ENCODE measurements at regions not wholly inside any gene's neighbourhood (a gene's known extent, or its start where the extent isn't known, plus 50 kb on each side); places are given as distances from the start of the nearest gene placed in this dataset.

GRCh38 chr2:145626301-145626700 is 1106.4 kb upstream of the ZEB2 start:
- TF ChIP-seq, protein P1, sequence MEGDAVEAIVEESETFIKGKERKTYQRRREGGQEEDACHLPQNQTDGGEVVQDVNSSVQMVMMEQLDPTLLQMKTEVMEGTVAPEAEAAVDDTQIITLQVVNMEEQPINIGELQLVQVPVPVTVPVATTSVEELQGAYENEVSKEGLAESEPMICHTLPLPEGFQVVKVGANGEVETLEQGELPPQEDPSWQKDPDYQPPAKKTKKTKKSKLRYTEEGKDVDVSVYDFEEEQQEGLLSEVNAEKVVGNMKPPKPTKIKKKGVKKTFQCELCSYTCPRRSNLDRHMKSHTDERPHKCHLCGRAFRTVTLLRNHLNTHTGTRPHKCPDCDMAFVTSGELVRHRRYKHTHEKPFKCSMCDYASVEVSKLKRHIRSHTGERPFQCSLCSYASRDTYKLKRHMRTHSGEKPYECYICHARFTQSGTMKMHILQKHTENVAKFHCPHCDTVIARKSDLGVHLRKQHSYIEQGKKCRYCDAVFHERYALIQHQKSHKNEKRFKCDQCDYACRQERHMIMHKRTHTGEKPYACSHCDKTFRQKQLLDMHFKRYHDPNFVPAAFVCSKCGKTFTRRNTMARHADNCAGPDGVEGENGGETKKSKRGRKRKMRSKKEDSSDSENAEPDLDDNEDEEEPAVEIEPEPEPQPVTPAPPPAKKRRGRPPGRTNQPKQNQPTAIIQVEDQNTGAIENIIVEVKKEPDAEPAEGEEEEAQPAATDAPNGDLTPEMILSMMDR (IDR thresholded peaks at IDR 0.05; ENCODE audit: extremely low read depth, insufficient read depth, missing control alignments), result no peak
- in situ Hi-C loops (cut with MboI; ENCODE audit: low pct_unique_long_range_greater_than_20kb, low sequenced_read_pairs, unreplicated experiment), result no loop called here
- DNase-seq (ENCODE audit: low spot score), result no peak

DNA sequence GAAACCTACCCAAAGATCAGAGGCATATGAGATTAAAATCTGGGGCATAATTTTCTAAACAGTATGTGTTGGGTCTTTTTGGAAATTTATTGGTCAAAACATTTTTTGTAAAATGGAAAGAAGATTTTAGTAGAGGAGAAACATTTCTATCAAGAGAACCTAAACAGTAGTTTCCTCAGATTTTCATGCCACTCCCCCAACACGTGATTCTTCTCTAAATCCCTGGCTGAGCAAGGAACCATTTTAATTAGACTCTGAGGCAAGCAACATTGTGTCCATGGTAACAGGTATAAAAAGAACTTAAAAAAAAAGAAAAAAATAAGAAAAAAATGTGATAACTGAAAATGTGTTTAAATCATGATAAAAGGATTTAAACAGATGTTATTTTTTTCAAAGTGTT is 1105.2 kb upstream of the ZEB2 start:
- in situ Hi-C loops (cut with MboI; ENCODE audit: low pct_unique_long_range_greater_than_20kb, low sequenced_read_pairs, unreplicated experiment), result no loop called here
- TF ChIP-seq, protein P1 (IDR thresholded peaks at IDR 0.05; ENCODE audit: extremely low read depth, insufficient read depth, missing control alignments), result no peak
- no peak for DNase-seq (ENCODE audit: low spot score)

- TF ChIP-seq, protein P1 (IDR thresholded peaks at IDR 0.05; ENCODE audit: extremely low read depth, insufficient read depth, missing control alignments), result no peak
- in situ Hi-C loops (cut with MboI; ENCODE audit: low pct_unique_long_range_greater_than_20kb, low sequenced_read_pairs, unreplicated experiment), result no loop called here
- DNase-seq (ENCODE audit: low spot score), result no peak
These were observed 1103.2 kb upstream of the ZEB2 start for GRCh38 chr2:145623136-145623535.

- in situ Hi-C loops (cut with MboI; ENCODE audit: low pct_unique_long_range_greater_than_20kb, low sequenced_read_pairs, unreplicated experiment), result no loop called here
- TF ChIP-seq, protein P1 (IDR thresholded peaks at IDR 0.05; ENCODE audit: extremely low read depth, insufficient read depth, missing control alignments), result no peak
- DNase-seq (ENCODE audit: low spot score), result no peak
These were observed 1102.4 kb upstream of the ZEB2 start for GRCh38 chr2:145622285-145622684.

DNA sequence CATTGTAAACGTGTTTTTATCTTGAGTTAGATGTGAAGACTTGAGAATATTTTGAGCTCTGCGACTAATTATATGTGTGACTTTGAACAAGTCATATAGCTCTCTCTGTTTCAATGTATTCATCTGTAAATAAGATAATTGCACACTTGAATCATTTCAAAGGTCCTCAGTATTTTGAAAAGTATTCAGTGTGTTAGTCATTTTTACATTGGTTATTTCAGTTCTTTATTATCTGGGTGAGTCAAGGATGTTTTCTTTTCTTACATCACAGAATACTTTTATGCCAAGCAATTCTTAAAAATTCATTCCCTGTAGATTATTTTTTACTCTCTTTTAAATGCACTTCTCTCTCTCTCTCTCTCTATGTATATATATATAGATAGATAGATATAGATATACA is 1098.0 kb upstream of the ZEB2 start:
- DNase-seq (ENCODE audit: low spot score), result no peak
- TF ChIP-seq, protein P1 (IDR thresholded peaks at IDR 0.05; ENCODE audit: extremely low read depth, insufficient read depth, missing control alignments), result no peak
- in situ Hi-C loops (cut with MboI; ENCODE audit: low pct_unique_long_range_greater_than_20kb, low sequenced_read_pairs, unreplicated experiment), result no loop called here

- TF ChIP-seq, protein P1 (IDR thresholded peaks at IDR 0.05; ENCODE audit: extremely low read depth, insufficient read depth, missing control alignments), result no peak
- in situ Hi-C loops (cut with MboI; ENCODE audit: low pct_unique_long_range_greater_than_20kb, low sequenced_read_pairs, unreplicated experiment), result no loop called here
- no peak for DNase-seq (ENCODE audit: low spot score)
These were observed 1097.5 kb upstream of the ZEB2 start for GRCh38 chr2:145617420-145617819.

DNA sequence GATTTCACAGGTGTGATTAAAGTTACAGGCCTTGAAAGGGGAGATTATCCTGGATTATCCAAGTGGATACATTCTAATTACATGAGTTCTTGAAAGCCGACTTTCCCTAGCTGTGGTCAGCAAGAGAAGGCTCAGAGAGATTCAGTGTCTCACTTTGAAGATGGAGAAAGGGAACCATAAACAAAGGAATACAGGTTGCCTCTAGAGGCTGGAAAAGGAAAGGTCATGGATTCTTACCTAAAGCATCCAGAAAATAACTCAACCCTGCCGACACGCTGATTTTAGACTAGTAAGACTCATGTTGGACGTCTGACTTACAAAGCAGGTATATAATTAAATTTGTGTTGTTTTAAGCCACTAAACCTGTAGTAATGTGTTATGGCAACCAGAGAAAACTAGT is 1095.7 kb upstream of the ZEB2 start:
- in situ Hi-C loops (cut with MboI; ENCODE audit: low pct_unique_long_range_greater_than_20kb, low sequenced_read_pairs, unreplicated experiment), result no loop called here
- DNase-seq (ENCODE audit: low spot score), result no peak

More for the DNA sequence above, 1095.7 kb upstream of the ZEB2 start:
- TF ChIP-seq, protein P1 (IDR thresholded peaks at IDR 0.05; ENCODE audit: extremely low read depth, insufficient read depth, missing control alignments), result no peak

Data from GM13977 (cell line).